SKM-1 treated with dmso at 0.1 percent for 144 hours (cell line): ENCODE measurements at regions not wholly inside any gene's neighbourhood (a gene's known extent, or its start where the extent isn't known, plus 50 kb on each side); places are given as distances from the start of the nearest gene placed in this dataset.

Source experiments
- DNase-seq: peaks from one replicate; lab custom pipeline; 2025; ENCODE audit not compliant: unreplicated experiment; lab: John Stamatoyannopoulos, UW

DNA sequence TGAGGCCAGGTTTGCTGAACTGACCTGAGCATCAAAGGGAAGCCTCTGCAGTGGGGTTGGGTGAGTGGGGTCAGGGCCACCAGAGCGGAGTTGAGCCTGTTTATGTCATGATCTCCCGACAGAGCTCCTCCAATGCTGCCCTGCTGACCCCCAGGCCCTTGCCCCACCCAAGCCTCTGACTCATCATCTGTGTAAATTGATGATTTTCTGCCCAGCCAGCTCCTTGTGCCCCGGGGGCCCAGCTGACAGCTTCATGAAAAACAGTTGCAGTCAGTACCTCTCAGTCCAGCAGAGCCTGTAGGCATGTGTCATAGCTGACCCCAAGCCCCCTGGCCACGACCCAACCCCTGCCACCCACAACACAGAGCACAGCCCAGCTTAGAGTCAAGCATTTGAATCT is 134.9 kb downstream of the CCT6B start:
- no peak for DNase-seq

DNA sequence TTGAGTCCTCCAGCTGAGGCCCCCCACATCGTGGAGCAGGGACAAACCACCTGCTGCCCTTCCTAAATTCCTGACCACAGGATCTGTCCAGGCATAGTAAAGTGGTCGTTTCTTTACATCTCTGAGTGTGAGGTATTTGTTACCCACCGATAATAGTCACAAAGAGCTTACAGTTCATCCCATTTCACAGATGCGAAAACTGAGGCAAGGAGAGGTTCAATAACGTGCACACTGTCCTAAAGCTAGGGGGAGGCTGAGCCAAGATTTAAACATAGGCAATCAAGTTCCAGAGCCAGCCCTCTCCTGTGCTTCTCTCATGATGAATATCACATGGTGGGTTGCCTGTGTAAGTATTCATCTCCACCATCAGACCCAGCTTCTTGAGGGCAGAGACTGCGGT is 135.4 kb downstream of the CCT6B start:
- DNase-seq, result no peak

DNA sequence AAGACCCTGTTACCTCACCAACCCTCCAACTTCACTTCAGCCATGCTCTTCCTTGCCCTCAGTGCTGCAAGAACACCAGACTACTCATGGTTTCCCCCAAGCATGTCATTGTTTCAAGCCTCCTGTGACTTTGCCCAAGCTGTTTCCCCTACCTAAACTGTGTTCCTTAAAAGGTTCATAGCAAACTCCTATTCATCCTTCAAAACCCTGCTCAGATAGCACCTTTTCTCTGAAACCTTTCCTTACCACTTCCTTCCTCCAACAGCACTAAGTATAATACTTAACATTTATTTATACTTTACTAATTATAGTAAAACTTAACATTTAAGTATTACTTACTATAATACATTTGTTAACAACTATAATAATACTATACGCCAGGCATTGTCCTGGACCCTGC is 136.2 kb downstream of the CCT6B start:
- no peak for DNase-seq

DNA sequence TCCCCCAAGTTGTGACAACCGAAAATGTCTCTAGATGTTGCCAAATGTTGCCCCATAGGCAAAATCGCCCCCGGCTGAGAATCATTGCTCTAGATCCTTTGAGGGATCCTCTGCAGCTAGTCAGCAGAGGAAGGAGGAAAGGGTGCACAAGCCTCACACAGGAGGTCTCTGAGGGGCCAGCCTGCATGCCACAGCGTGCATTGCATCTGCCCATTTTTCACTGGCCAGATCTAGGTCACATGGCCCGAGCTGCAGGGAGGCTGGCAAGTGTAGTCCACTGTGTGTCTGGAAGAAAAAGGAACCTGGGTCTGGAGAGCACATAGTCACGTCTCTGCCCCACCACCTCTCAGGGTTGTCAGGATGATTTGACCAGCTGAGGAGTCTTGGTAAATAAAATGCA is 138.2 kb downstream of the CCT6B start:
- no peak for DNase-seq

DNA sequence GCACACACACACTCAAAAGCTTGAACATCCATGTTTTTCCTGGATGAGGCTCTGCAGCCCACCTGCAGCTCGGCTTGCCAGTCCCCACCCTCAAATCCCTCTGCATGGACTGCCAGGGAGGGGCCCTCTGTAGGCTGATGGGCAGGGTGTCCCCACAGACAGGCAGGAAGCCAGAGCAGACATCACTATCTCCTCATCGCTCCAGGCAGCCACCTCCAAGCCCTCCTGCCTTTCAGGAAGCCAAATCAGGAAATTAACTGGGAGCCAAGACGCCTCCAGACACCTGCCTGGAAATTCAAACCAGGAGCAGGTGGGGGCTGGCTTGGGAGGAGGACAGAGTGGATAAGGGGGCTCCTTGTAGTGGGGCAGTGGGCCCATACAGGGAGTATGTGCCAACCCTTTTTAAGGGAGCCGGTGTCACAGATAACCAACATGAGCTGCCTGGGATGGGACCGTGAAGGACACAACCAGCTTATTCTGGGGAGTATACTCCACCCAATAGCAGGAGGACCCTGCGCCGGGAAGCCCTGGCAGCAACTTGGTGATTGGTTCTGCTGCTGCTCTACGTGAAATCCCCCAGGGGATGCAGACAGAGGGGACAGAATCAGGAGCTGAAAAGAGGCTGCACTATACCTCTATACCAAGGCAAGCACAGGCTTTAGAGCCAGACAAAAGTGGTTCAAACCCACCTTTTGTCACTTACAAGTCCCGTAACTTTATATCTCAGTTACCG is 139.1 kb downstream of the CCT6B start:
- no peak for DNase-seq

DNA sequence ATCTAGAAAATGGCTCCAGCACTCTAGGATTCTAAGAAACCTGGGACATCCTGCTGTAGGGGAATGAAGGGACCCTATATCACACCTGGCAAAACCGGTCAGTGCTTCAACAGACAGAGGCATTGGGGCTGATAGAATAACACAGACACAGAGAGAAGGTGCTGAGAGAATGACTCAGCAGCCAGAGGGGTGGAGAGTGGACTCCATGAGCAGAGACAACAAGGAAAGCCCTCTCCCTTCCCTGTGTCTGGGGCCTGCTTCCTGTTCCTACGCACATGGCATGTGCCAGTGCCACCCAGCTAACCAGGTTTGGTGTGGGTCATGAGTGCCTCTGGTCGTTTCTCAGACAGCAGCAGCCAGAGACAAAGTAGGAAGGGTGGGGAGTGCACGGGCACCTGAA is 140.3 kb downstream of the CCT6B start:
- DNase-seq, result no peak

DNA sequence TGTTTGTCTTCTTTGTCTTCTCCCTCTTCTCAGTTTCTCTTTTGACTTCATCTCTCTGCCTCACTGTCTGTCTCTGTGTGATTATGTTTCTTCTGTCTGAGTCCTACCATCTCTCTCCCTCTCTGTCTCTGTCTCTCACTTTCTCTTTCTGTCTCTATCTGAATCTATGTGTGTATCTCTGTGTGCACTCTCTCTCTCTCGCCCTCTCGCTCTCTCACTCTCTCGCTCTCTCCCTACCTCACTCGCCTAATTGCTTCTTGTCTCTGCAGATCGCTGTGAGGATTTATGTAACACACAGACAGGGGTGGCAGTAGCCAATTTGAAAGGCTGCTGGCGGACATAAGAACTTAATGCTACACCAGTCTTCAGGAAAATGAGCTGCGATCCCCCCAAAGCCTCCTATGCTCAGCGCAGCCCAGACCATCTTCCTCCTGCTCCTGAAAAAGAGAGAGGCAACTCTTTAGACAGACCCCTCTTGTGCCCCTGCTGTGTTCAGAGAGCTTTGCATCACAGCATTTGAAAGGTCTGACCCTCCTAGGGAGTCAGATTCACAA is 140.9 kb downstream of the CCT6B start:
- no peak for DNase-seq

DNA sequence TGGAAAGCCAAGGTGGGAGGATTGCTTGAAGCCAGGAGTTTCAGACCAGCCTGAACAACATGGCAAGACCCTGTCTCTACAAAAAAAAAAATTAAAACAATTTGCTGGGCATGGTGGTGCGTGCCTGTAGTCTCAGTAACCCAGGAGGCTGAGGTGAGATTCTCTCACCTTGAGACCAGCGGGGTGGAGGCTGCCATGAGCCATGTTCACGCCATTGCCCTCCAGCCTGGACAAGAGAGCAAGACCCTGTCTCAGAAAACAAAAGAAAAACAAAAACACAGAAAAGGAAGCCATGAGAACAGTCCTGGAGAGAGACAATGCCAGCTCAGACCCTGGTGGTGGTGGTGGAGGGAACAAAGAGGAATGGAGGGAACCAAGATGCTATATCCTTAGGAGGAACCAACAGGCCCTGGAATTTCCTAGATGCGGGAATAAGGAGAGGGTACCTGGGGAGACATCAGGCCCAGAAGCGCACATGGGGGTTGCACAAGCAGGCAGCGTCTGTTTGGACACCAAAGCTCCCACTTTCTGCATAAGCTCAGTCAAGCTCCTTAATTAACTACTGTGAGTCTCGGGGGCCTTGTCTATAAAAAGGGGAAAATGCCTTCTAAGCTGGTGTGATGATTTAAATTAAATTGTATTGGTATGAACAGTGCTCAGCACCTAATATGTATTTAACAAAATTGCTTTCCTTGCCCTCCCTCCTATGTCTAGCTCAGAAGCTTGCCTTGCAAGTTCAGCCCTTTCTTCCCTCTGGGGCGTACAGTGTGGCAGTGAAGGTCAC is 143.8 kb downstream of the CCT6B start:
- DNase-seq, result no peak

DNA sequence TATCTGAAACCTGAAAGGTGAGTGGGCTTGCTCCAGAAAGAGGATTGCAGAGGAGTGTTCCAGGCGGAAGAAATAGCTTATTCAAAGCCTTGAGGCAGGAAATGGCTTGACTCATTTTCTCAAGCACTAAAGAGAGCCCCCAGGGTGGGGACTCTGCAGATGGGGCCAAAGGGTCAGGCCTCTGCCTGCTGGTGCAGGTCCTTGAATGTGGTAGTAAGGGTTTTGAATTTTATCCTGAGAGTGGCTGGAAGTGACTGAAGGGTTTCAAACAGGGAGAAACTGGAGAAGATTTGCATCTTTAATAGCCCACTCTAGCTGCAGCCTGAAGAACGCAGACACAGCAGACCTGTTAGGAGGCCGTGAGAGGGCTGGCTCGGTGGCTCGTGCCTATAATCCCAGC is 144.4 kb downstream of the CCT6B start:
- DNase-seq, result no peak

DNA sequence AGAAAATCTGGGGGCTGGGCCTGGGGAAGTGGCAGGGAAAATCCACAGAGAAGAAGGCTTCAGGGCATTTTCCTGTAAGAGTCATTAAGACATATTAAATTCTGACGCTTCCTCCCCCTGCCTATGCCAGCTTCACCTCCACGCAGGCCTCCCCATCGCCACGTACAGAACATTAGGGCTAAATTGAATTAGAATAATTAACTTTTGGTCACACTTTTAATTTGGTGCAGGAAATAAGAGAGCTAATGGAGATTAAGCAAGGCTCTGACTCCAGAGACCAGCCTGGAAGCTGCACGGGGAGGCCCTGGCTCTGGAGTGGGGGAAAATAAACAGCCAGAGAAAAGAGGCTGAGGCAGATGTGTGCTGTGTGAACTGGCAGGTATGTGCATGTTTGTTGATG is 148.0 kb downstream of the CCT6B start:
- DNase-seq, result no peak

DNA sequence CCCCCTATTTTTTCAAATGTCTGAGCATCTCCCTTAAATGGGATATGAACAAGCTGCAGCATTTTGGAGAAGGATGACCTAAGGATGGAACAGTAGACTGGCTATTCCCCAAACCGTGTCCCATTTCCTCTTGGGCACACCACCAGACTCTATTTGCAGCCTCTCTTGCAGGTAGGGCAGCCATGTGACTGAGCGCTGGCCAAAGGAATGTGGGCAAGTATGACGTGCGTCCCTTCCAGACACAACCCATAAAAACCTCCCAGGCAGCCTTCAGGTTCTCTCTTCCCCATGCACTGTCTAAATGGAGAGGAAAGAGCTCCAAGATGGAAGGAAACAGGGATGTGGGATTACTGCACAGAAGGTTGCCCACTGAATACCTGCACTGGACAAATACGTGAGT is 149.7 kb downstream of the CCT6B start:
- DNase-seq, result no peak

DNA sequence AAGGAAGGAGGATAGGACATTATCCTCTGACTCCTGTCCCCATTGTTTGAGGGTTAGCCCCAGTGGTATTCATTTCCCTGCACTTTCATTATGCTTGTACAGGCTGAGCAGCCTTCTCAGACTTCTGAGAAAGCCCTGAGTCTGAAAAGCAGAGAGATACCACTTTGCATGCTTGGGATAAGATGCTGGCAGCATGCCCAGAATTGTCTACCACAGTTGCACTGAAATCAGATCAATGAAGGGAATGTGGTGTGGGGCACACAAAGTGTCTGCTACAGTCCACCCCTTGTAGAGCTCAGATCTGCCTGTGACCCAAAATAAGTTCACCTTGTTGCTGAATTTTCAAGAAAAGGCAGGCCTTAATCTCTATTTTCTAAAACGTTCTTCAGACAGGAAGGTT is 160.6 kb downstream of the CCT6B start:
- no peak for DNase-seq

DNA sequence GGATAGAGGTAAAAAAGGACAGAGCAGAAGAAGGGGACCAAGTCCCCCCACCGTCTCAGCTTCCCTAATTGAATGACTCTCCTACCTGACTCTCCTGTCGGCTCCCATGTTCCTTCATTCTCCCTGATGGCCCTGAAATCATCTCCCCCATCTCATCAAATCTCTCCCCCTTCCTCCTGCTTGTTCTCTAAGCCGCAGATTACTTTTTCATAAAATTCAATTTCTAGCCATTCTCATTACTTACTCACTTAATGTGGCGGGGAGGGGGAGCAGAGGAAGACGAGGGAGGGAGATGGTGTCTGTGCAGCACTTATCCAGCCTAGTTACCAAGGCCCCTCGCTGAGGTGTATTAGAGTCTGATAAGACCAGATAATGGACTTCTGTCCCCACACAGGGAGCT is 161.5 kb downstream of the CCT6B start:
- no peak for DNase-seq

DNA sequence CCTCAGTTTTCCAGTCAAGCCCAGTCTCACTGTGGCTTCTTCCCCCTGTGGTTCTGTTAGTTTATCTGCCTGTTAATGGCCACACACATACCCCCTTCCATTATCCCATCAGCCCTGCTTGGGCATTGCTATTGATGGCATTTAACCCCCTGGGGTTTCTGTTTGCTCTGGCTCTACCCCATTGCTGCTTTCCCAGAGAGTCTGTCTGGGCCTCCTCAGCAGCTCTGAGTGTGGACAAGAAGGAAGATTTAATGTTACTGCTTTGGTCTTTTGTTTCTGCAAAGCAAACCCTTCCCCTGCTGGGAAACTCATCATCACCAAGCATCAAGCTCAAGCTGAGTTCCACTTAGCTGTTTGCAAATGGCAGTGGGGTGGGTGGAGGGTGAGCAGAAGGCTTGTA is 162.7 kb downstream of the CCT6B start:
- no peak for DNase-seq

DNA sequence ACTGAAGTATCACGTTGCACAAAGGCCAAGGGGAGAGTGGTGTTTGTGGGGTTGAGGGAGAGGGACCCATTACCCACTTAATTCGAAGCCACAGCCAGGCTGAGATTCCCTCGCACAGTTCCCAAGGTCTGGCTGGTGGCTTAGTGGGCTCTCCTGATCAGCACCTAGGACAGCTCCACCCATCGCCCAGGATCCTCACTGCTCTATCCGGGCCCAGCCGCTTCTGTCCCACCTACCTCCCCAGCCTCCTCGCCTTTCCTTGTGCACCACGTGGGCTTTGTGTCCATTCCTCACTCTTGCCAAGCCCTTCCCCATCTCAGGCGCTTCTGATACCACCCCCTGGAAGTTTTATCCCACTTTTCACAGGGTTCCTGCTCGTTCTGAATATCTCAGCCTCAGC is 163.5 kb downstream of the CCT6B start:
- no peak for DNase-seq

DNA sequence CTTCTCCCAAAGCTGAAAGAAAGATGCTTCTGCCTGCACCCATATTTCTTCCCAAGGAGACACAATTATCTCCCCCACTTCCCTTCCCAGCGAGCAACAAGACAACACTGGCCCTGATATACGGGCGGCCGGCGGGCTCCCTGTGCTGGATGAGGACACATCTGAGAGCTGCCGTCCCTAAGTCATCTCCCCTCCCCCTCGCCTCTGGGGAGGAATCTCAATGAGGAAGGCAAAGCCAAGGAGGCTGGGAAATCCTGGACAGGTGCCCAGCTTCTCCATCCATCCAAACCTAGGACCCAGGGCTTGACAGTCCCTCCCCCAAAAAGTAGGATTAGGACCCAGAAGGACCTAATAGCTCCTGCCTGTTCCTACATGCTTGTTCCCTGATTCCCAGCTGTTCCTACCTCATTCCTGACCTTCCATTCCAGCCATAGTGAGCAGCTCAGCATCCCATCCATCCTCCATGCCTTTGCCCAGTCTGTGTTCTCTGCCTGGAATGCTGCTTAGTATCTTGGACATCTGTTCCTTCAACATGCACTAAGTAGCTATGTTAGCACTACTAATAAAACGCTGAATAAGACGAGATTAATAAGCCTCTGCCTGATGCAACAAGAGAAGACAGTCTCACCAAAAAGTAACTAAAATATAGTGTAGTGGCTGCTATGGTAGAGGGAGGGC is 167.9 kb downstream of the CCT6B start:
- no peak for DNase-seq

DNA sequence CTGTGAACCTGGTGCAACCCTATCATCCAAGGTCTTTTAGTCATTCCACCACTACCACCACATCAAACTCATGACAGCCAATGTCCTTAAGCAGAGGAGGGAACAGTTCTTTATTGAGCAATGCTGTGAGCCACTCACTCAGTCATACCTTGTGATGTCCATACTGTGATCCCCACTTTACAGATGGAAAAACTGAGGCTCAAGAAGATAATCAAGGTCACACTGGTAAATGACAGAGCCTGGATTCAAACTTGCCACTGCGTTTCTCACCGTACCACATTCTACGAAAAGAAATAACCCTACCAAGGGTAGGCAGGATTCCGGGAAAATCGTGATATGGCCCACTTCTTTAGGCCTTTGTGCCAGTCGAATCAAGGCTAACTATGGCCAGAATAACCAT is 172.6 kb downstream of the CCT6B start:
- DNase-seq, result no peak

DNA sequence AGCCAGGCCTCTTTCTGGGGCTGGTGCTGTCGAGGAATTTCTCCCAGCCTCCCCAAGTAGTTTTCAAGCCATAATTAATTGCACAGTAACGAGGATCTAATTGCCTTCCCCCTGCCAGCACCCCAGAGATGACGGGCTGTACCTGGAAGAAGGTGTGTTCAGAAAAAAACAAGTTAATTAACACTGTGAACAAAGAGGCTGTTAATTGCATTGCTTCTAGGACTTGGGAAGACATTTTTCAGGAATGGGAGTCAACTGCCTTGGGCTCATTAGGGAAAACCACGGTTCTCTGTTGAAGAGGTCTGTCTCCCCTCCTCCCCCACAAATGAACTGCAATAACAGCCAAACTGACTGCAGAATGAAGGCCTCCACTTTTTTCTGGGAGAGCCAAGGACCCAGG is 176.7 kb downstream of the CCT6B start:
- DNase-seq, result no peak

DNA sequence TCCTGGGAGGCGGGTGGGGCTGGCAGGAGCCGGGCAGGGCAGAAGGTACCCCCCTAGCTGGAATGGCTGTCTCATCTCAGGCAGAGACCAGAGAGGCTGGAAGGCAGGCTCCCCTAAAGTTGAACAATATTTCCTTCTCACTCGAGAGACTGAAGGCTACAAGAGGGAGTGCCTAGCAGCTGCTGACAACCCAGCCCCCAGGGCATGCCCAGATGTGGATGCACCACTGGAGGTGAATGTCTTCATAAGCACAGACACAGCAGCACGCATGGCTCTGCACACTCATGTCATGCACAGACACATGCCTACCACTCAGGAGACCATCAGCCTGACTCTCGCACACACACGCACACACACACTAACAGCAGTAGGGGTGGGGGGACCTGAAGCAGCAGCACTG is 179.0 kb downstream of the CCT6B start:
- DNase-seq, result no peak

DNA sequence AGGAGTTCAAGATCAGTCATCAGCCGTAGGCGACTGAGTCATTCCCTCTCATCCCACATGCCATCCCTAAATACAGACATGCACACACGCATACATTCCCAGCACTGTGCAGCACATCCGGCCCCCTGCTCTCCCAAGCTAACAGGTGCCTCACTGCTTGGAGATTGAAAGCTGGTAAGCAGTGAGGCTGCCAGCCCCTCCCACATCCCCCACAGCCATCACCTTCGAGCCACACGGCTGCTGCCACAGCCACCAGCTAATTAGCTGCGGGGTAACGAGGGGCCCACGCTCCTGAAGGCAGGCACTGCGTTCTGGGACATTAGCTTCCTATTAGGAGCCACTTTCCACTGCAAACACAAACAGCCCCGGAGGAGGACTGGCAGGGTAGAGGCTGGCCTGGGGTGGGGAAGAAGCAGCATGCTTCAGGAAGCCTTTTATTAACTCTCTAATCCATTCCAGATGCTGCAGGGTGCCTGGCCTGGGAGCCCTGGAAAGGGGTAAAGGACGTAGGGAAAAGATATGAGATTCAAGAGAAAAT is 179.6 kb downstream of the CCT6B start:
- DNase-seq, result no peak

DNA sequence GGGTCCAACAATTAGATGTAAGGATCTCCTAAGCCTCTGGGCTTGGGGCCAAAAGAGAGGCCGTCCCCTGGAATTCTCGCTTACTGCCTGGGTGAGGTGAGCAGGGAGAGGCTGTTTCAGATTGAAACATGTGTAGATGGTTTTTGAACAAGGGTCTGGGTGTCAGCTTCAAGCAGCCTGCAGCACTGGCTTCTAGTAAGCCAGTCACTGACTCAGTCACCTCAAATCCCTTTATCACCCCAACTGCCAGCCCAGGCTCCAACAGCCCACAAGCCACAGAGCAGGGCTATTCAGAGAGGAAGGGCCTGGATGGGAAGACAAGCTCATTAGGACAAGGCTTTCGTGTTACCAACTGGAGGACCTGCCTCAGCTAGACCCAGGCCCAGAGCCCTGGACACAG is 180.2 kb downstream of the CCT6B start:
- DNase-seq, result no peak

DNA sequence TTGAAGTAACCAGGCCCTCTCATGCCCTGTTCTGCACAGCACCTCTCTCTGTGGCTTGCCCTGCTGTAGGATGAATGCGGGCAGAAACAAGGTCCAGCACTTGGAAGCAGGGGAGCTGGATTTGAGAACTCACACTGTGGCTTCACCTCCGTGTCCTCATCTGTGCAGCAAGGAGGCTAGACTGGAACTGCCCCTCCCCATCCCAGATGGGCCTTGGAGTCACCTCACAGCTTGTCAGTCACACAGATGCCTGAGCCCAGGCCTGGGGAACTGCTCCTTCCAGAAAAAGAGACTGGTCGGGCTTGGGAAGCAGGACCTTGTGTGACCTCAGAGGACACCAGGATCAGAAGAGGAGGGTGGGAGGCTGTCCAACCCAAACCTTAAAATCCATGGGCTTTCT is 180.8 kb downstream of the CCT6B start:
- no peak for DNase-seq
